ENCODE measurements at regions not wholly inside any gene's neighbourhood (a gene's known extent, or its start where the extent isn't known, plus 50 kb on each side); places are given as distances from the start of the nearest gene placed in this dataset.
A peak's percentile ranks its signal among the peaks of the same experiment; 100 is the strongest.
"Not testable (repeated sequence)": the region's sequence is repeated elsewhere in the genome, so short reads cannot be mapped to it uniquely, and the experiment has no call there.

DNA sequence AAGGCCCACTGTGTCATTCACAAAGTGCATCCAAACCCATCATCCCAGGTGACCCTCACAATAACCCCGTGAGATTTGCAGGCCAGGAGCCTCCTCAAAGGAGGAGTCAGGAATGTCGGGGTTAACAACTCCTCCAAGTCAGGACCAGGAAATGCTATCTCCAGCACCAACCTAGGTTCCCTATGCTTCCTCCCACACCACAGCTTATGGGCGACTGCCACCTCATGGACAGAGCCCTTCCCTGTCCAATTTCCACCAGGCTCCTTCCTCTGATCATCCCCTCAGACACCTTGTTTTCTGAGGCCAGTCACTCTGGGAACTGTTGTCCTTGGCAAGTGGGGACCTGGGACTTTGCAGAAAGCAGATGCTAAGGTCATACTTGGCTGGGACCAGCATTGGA is 77.8 kb downstream of the LIMS3 start:
- DNase-seq; H3K27me3 ChIP-seq (ENCODE audit: control insufficient read depth, insufficient read depth, low read length); H3K36me3 ChIP-seq (ENCODE audit: control insufficient read depth in 2 of 3, insufficient read depth in 3 of 3, low read length in 3 of 3); FAIRE-seq; H3K9ac ChIP-seq (ENCODE audit: low read length in 3 of 3); H3K27ac ChIP-seq (ENCODE audit: low read depth in 2 of 2, low read length in 2 of 2); intact Hi-C loops (cut with DNase I); H3K4me3 ChIP-seq (ENCODE audit: low read length in 3 of 3); H3K9me3 ChIP-seq (ENCODE audit: control insufficient read depth in 2 of 3, insufficient read depth in 1 of 3, low read length in 3 of 3); H3K4me1 ChIP-seq (ENCODE audit: control insufficient read depth in 2 of 3, insufficient read depth in 2 of 3, low read depth in 1 of 3, low read length in 3 of 3): not testable (repeated sequence)

GRCh38 chr2:109980754-109981153 is 82.3 kb downstream of the LIMS3 start:
- H3K4me3 ChIP-seq (ENCODE audit: low read length in 3 of 3); H3K27ac ChIP-seq (ENCODE audit: low read depth in 2 of 2, low read length in 2 of 2); H3K27me3 ChIP-seq (ENCODE audit: control insufficient read depth, insufficient read depth, low read length); H3K9ac ChIP-seq (ENCODE audit: low read length in 3 of 3); DNase-seq; H3K9me3 ChIP-seq (ENCODE audit: control insufficient read depth in 2 of 3, insufficient read depth in 1 of 3, low read length in 3 of 3); H3K36me3 ChIP-seq (ENCODE audit: control insufficient read depth in 2 of 3, insufficient read depth in 3 of 3, low read length in 3 of 3); FAIRE-seq; intact Hi-C loops (cut with DNase I); H3K4me1 ChIP-seq (ENCODE audit: control insufficient read depth in 2 of 3, insufficient read depth in 2 of 3, low read depth in 1 of 3, low read length in 3 of 3): not testable (repeated sequence)

DNA sequence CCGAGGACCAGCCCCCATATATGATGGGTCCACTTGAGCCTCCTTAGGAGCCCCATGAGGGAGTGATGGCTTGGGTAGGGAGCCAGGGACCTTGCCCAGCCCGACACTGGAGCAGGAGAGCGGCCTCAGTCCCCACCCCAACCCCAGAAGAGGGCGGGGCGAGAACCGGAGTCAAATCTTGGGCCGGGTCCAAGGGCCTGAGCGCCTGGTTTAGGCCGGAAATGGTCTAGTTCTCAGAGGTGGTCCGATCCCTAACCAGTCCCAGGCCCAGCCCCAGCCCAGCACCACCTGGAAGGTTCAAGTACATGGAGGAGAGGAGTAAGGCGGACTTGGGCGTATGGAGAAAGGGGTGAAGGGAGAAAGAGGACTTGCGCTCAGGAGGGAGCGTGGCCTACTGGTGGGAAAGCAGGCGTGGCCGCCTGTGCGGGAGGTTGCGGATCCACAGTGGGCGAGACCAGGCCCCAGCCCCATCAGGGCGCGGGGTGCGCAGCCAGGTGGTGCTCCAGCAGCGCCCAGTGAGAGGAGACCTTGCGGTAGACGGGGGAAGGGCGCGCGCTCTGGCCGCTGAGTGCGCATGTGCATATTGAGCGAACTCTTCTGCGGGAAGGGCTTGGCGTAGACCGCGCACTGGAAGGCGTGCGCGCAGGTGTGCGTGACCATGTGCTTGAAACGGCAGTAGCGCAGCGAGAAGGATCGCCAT is 88.1 kb downstream of the LIMS3 start:
- intact Hi-C loops (cut with DNase I); FAIRE-seq; H3K4me1 ChIP-seq (ENCODE audit: control insufficient read depth in 2 of 3, insufficient read depth in 2 of 3, low read depth in 1 of 3, low read length in 3 of 3); H3K27me3 ChIP-seq (ENCODE audit: control insufficient read depth, insufficient read depth, low read length); H3K27ac ChIP-seq (ENCODE audit: low read depth in 2 of 2, low read length in 2 of 2); H3K9ac ChIP-seq (ENCODE audit: low read length in 3 of 3); H3K9me3 ChIP-seq (ENCODE audit: control insufficient read depth in 2 of 3, insufficient read depth in 1 of 3, low read length in 3 of 3); DNase-seq; H3K4me3 ChIP-seq (ENCODE audit: low read length in 3 of 3); H3K36me3 ChIP-seq (ENCODE audit: control insufficient read depth in 2 of 3, insufficient read depth in 3 of 3, low read length in 3 of 3): not testable (repeated sequence)

DNA sequence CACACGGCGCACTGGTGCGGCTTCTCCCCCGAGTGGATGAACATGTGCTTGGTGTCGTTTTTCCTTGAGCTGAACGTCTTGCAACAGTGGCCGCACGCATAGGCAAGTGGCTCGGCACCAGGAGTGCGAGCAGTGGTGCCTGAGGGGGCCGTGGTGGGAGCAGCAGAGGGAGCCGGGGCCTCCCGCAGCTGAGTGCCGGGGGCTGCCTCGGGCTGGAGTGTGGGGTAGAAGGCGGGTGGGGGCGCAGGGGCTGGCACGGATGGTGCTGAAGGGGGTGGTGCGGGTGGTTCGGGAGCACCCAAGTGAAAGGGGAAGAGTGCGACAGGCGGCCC is 88.6 kb downstream of the LIMS3 start:
- H3K36me3 ChIP-seq (ENCODE audit: control insufficient read depth in 2 of 3, insufficient read depth in 3 of 3, low read length in 3 of 3); FAIRE-seq; H3K27ac ChIP-seq (ENCODE audit: low read depth in 2 of 2, low read length in 2 of 2); H3K9me3 ChIP-seq (ENCODE audit: control insufficient read depth in 2 of 3, insufficient read depth in 1 of 3, low read length in 3 of 3); intact Hi-C loops (cut with DNase I); H3K4me3 ChIP-seq (ENCODE audit: low read length in 3 of 3); H3K27me3 ChIP-seq (ENCODE audit: control insufficient read depth, insufficient read depth, low read length); DNase-seq; H3K4me1 ChIP-seq (ENCODE audit: control insufficient read depth in 2 of 3, insufficient read depth in 2 of 3, low read depth in 1 of 3, low read length in 3 of 3); H3K9ac ChIP-seq (ENCODE audit: low read length in 3 of 3): not testable (repeated sequence)

GRCh38 chr2:109987458-109988345 is 89.2 kb downstream of the LIMS3 start:
- H3K9ac ChIP-seq (ENCODE audit: low read length in 3 of 3); DNase-seq; H3K9me3 ChIP-seq (ENCODE audit: control insufficient read depth in 2 of 3, insufficient read depth in 1 of 3, low read length in 3 of 3); H3K36me3 ChIP-seq (ENCODE audit: control insufficient read depth in 2 of 3, insufficient read depth in 3 of 3, low read length in 3 of 3); H3K27ac ChIP-seq (ENCODE audit: low read depth in 2 of 2, low read length in 2 of 2); H3K4me1 ChIP-seq (ENCODE audit: control insufficient read depth in 2 of 3, insufficient read depth in 2 of 3, low read depth in 1 of 3, low read length in 3 of 3); H3K4me3 ChIP-seq (ENCODE audit: low read length in 3 of 3); H3K27me3 ChIP-seq (ENCODE audit: control insufficient read depth, insufficient read depth, low read length); intact Hi-C loops (cut with DNase I); FAIRE-seq: not testable (repeated sequence)

- H3K9me3 ChIP-seq (ENCODE audit: control insufficient read depth in 2 of 3, insufficient read depth in 1 of 3, low read length in 3 of 3); H3K4me3 ChIP-seq (ENCODE audit: low read length in 3 of 3); H3K27ac ChIP-seq (ENCODE audit: low read depth in 2 of 2, low read length in 2 of 2); intact Hi-C loops (cut with DNase I); H3K36me3 ChIP-seq (ENCODE audit: control insufficient read depth in 2 of 3, insufficient read depth in 3 of 3, low read length in 3 of 3); H3K4me1 ChIP-seq (ENCODE audit: control insufficient read depth in 2 of 3, insufficient read depth in 2 of 3, low read depth in 1 of 3, low read length in 3 of 3); FAIRE-seq; H3K9ac ChIP-seq (ENCODE audit: low read length in 3 of 3); H3K27me3 ChIP-seq (ENCODE audit: control insufficient read depth, insufficient read depth, low read length): not testable (repeated sequence)
- peak in 1 of 5 donors; percentile 65 for DNase-seq
These were observed 100.9 kb downstream of the LIMS3 start for GRCh38 chr2:109999395-109999794.

GRCh38 chr2:110002502-110002901 is 104.0 kb downstream of the LIMS3 start:
- H3K4me3 ChIP-seq (ENCODE audit: low read length in 3 of 3); H3K4me1 ChIP-seq (ENCODE audit: control insufficient read depth in 2 of 3, insufficient read depth in 2 of 3, low read depth in 1 of 3, low read length in 3 of 3); FAIRE-seq; H3K9ac ChIP-seq (ENCODE audit: low read length in 3 of 3); H3K36me3 ChIP-seq (ENCODE audit: control insufficient read depth in 2 of 3, insufficient read depth in 3 of 3, low read length in 3 of 3); H3K27me3 ChIP-seq (ENCODE audit: control insufficient read depth, insufficient read depth, low read length); intact Hi-C loops (cut with DNase I); DNase-seq; H3K9me3 ChIP-seq (ENCODE audit: control insufficient read depth in 2 of 3, insufficient read depth in 1 of 3, low read length in 3 of 3); H3K27ac ChIP-seq (ENCODE audit: low read depth in 2 of 2, low read length in 2 of 2): not testable (repeated sequence)

DNA sequence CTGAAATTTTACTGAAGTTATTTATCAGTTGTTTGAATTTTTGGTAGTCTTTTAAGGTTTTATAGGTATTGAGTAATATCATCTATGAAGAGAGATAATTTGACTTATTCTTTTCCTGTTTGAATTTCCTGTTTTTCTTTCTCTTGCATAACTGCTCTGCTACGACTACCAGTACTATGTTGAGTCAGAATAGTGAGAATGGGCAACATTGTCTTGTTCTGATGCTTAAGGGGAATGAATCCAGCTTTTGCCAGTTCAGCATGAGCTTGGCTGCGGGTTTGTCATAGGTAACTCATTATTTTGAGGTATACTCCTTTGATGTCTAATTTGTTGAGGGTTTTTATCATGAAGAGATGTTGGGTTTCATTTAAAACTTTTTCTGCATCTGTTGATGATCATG is 102.2 kb downstream of the MALL start:
- H3K9me3 ChIP-seq (ENCODE audit: control insufficient read depth in 2 of 3, insufficient read depth in 1 of 3, low read length in 3 of 3); H3K27ac ChIP-seq (ENCODE audit: low read depth in 2 of 2, low read length in 2 of 2); H3K4me1 ChIP-seq (ENCODE audit: control insufficient read depth in 2 of 3, insufficient read depth in 2 of 3, low read depth in 1 of 3, low read length in 3 of 3); H3K27me3 ChIP-seq (ENCODE audit: control insufficient read depth, insufficient read depth, low read length); H3K4me3 ChIP-seq (ENCODE audit: low read length in 3 of 3); intact Hi-C loops (cut with DNase I); H3K36me3 ChIP-seq (ENCODE audit: control insufficient read depth in 2 of 3, insufficient read depth in 3 of 3, low read length in 3 of 3); FAIRE-seq; DNase-seq; H3K9ac ChIP-seq (ENCODE audit: low read length in 3 of 3): not testable (repeated sequence)
